ENCODE measurements at regions not wholly inside any gene's neighbourhood (a gene's known extent, or its start where the extent isn't known, plus 50 kb on each side); places are given as distances from the start of the nearest gene placed in this dataset.

DNA sequence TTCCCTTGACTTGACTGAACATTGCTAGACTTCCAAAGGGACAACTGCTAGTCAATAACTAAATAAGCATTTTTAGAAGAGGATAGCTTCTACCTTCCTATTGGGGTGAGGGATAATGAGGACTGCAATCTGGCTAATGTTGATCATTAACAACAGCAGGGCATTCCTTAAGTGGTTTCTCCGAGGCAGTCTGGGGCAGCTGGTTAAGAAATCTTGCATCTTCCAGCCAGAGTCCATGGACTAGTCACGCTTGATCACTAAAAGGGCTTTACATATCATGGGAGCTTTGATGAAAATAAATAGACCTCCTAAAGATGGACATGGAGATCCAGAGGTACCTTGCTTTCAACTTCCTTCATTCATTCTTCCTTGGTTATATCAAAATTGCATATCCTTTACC lies 329.4 kb upstream of the ESRRG start:
- H3K27me3 ChIP-seq (replicated peaks in 1 of 2; ENCODE audit: control insufficient read depth in 2 of 2, insufficient read depth in 2 of 2, low read length in 1 of 2): no peaks in the 10 kb centered on the region
- DNase-seq (ENCODE audit: low read depth, low spot score) (no peak), ATAC-seq (no peak), FAIRE-seq (no peak)
- BruUV-seq (replicated peaks): no TSS peak
- in situ Hi-C loops (cut with MboI) (no loop called here), intact Hi-C loops (cut with micrococcal nuclease; ENCODE audit: unreplicated experiment) (no loop called here)
- POLR2A ChIA-PET: no interaction called here
- no peak overlapping the region for H3K4me2 ChIP-seq (ENCODE audit: control insufficient read depth, insufficient read depth)
- H3K4me1 ChIP-seq (ENCODE audit: control insufficient read depth, insufficient read depth, low read length): no peaks in the 10 kb centered on the region
- no peaks in the 10 kb centered on the region for H3K36me3 ChIP-seq (ENCODE audit: control insufficient read depth in 2 of 2, insufficient read depth in 2 of 2, low read length in 1 of 2)
- no peak overlapping the region for H3K9ac ChIP-seq (ENCODE audit: control insufficient read depth, insufficient read depth, low read length)
- H3K9me3 ChIP-seq (replicated peaks; ENCODE audit: control insufficient read depth, insufficient read depth, low read length): no peaks in the 10 kb centered on the region
- H3K4me3 ChIP-seq: no peak overlapping the region
- H4K20me1 ChIP-seq (ENCODE audit: control insufficient read depth, insufficient read depth): no peaks in the 10 kb centered on the region
- RAD21 ChIA-PET (ENCODE audit: unreplicated experiment): no interaction called here
- SMC1A ChIA-PET (ENCODE audit: uncharacterized antibody, unreplicated experiment): no interaction called here
- no peak overlapping the region for H2AFZ ChIP-seq (ENCODE audit: control insufficient read depth, low read depth, low read length)
- CTCF ChIA-PET: no interaction called here
- H3K79me2 ChIP-seq (ENCODE audit: control insufficient read depth, insufficient read depth, low read length): no peaks in the 10 kb centered on the region
- no peak overlapping the region for H3K27ac ChIP-seq (ENCODE audit: control insufficient read depth, insufficient read depth)
- 6% methylated on average over 2 of the region's 2 CpGs for whole genome bisulfite sequencing (ENCODE audit: insufficient coverage, insufficient replicate concordance, low lambda C conversion rate, missing lambda C conversion rate)
- no peak for TF ChIP-seq PAX8 (IDR thresholded peaks at IDR 0.05)
- no peak for TF ChIP-seq TBL1XR1 (IDR thresholded peaks at IDR 0.05; ENCODE audit: low read depth, low read length)

DNA sequence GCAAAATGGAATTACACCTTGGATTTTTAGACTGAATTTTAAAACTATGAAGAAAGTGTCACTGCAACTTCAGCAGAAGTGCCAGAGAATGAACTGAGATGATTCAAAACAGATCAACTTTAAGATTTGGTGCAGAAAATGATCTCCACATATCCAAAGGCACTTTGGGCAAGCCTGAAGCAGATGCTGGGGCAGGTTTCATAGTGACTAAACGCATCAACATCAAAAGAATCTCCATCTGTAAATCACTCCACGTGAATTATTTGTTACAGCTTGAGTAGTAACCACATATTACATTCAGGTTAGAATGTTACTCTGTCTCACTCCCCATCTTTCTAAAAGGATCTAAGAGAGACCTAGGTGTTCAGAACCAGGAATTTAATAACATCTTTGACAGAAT lies 329.0 kb upstream of the ESRRG start:
- Histone ChIP-seq H3K27ac (ENCODE audit: control insufficient read depth, insufficient read depth) (no peak overlapping the region), H3K4me2 (ENCODE audit: control insufficient read depth, insufficient read depth) (no peak overlapping the region), H3K4me3 (no peak overlapping the region), H3K9me3 (replicated peaks; ENCODE audit: control insufficient read depth, insufficient read depth, low read length) (no peaks in the 10 kb centered on the region), H3K27me3 (replicated peaks in 1 of 2; ENCODE audit: control insufficient read depth in 2 of 2, insufficient read depth in 2 of 2, low read length in 1 of 2) (no peaks in the 10 kb centered on the region), H3K36me3 (ENCODE audit: control insufficient read depth in 2 of 2, insufficient read depth in 2 of 2, low read length in 1 of 2) (no peaks in the 10 kb centered on the region), H3K9ac (ENCODE audit: control insufficient read depth, insufficient read depth, low read length) (no peak overlapping the region), H2AFZ (ENCODE audit: control insufficient read depth, low read depth, low read length) (no peak overlapping the region), H3K4me1 (ENCODE audit: control insufficient read depth, insufficient read depth, low read length) (no peaks in the 10 kb centered on the region), H4K20me1 (ENCODE audit: control insufficient read depth, insufficient read depth) (no peaks in the 10 kb centered on the region), H3K79me2 (ENCODE audit: control insufficient read depth, insufficient read depth, low read length) (no peaks in the 10 kb centered on the region)
- in situ Hi-C loops (cut with MboI): no loop called here
- ChIA-PET SMC1A (ENCODE audit: uncharacterized antibody, unreplicated experiment) (no interaction called here), POLR2A (no interaction called here), CTCF (no interaction called here), RAD21 (ENCODE audit: unreplicated experiment) (no interaction called here)
- 0% methylated on average over 2 of the region's 2 CpGs for WGBS (ENCODE audit: insufficient coverage, insufficient replicate concordance, low lambda C conversion rate, missing lambda C conversion rate)
- no TSS peak for BruUV-seq (replicated peaks)
- intact Hi-C loops (cut with micrococcal nuclease; ENCODE audit: unreplicated experiment): no loop called here
- FAIRE-seq (no peak), DNase-seq (ENCODE audit: low read depth, low spot score) (no peak), ATAC-seq (no peak)
- no peak for TF ChIP-seq TCF3 (IDR thresholded peaks at IDR 0.05; ENCODE audit: borderline replicate concordance, insufficient read depth, low read depth, low read length)
- TF ChIP-seq, protein P1, sequence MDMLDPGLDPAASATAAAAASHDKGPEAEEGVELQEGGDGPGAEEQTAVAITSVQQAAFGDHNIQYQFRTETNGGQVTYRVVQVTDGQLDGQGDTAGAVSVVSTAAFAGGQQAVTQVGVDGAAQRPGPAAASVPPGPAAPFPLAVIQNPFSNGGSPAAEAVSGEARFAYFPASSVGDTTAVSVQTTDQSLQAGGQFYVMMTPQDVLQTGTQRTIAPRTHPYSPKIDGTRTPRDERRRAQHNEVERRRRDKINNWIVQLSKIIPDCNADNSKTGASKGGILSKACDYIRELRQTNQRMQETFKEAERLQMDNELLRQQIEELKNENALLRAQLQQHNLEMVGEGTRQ (IDR thresholded peaks at IDR 0.05; ENCODE audit: borderline replicate concordance, low read depth, low read length): no peak
- TF ChIP-seq, protein P2, sequence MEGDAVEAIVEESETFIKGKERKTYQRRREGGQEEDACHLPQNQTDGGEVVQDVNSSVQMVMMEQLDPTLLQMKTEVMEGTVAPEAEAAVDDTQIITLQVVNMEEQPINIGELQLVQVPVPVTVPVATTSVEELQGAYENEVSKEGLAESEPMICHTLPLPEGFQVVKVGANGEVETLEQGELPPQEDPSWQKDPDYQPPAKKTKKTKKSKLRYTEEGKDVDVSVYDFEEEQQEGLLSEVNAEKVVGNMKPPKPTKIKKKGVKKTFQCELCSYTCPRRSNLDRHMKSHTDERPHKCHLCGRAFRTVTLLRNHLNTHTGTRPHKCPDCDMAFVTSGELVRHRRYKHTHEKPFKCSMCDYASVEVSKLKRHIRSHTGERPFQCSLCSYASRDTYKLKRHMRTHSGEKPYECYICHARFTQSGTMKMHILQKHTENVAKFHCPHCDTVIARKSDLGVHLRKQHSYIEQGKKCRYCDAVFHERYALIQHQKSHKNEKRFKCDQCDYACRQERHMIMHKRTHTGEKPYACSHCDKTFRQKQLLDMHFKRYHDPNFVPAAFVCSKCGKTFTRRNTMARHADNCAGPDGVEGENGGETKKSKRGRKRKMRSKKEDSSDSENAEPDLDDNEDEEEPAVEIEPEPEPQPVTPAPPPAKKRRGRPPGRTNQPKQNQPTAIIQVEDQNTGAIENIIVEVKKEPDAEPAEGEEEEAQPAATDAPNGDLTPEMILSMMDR (IDR thresholded peaks at IDR 0.05 in 2 of 3, conservative IDR thresholded peaks at IDR 0.05 in 1 of 3; ENCODE audit: control insufficient read depth in 2 of 3, extremely low read depth in 1 of 3, insufficient read depth in 1 of 3, low read depth in 3 of 3, low read length in 3 of 3): no peak
- no peak for TF ChIP-seq SP1 (IDR thresholded peaks at IDR 0.05; ENCODE audit: low read depth, low read length)
- no peak for TF ChIP-seq ZNF384 (IDR thresholded peaks at IDR 0.05; ENCODE audit: borderline replicate concordance, low read depth, low read length)
- TF ChIP-seq POLR2A (IDR thresholded peaks at IDR 0.05; ENCODE audit: low read depth, low read length): no peak
- TF ChIP-seq RUNX3 (IDR thresholded peaks at IDR 0.05; ENCODE audit: low read length): no peak
- TF ChIP-seq, protein P3, sequence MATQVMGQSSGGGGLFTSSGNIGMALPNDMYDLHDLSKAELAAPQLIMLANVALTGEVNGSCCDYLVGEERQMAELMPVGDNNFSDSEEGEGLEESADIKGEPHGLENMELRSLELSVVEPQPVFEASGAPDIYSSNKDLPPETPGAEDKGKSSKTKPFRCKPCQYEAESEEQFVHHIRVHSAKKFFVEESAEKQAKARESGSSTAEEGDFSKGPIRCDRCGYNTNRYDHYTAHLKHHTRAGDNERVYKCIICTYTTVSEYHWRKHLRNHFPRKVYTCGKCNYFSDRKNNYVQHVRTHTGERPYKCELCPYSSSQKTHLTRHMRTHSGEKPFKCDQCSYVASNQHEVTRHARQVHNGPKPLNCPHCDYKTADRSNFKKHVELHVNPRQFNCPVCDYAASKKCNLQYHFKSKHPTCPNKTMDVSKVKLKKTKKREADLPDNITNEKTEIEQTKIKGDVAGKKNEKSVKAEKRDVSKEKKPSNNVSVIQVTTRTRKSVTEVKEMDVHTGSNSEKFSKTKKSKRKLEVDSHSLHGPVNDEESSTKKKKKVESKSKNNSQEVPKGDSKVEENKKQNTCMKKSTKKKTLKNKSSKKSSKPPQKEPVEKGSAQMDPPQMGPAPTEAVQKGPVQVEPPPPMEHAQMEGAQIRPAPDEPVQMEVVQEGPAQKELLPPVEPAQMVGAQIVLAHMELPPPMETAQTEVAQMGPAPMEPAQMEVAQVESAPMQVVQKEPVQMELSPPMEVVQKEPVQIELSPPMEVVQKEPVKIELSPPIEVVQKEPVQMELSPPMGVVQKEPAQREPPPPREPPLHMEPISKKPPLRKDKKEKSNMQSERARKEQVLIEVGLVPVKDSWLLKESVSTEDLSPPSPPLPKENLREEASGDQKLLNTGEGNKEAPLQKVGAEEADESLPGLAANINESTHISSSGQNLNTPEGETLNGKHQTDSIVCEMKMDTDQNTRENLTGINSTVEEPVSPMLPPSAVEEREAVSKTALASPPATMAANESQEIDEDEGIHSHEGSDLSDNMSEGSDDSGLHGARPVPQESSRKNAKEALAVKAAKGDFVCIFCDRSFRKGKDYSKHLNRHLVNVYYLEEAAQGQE (IDR thresholded peaks at IDR 0.05; ENCODE audit: low read depth, low read length): no peak
- no peak for TF ChIP-seq SIX5 (IDR thresholded peaks at IDR 0.05; ENCODE audit: low read depth, low read length, severe bottlenecking)
- no peak for TF ChIP-seq NR2C2 (IDR thresholded peaks at IDR 0.05; ENCODE audit: borderline replicate concordance, control insufficient read depth, insufficient read length, low read depth)
- no peak for TF ChIP-seq IRF4 (IDR thresholded peaks at IDR 0.05; ENCODE audit: low read depth, low read length)
- no peak for TF ChIP-seq YY1 (IDR thresholded peaks at IDR 0.05; ENCODE audit: low read depth, low read length)

All from GM12878 (cell line).